Gastrocnemius medialis (tissue), 4 donors: ENCODE measurements at regions not wholly inside any gene's neighbourhood (a gene's known extent, or its start where the extent isn't known, plus 50 kb on each side); places are given as distances from the start of the nearest gene placed in this dataset.

ENCODE experiments used
- ATAC-seq, 2 donors: fragments of 150-250 bp; one replicate each; pipeline ENCODE4 v1.9.1; 2016
- DNase-seq, 2 donors: peaks; one replicate each; pipeline ENCODE4 v3.0.0-alpha.2; 2019
- H3K27ac ChIP-seq, 4 donors: fragments of 200-600 bp; sonication (generic); 1 replicate in 1 of 4; 2 replicates in 3 of 4; pipeline ENCODE4 v1.5.1; 2016 to 2018; ENCODE audit warnings: mild to moderate bottlenecking in 2 of 4, moderate library complexity in 1 of 4
- H3K27me3 ChIP-seq, 3 donors: fragments of 200-600 bp; sonication (generic) in 2 of 3; 1 replicate in 1 of 3; 2 replicates in 2 of 3; pipeline versions ENCODE4 v1.5.1 to v1.6.0; 2016 to 2019; ENCODE audit warnings: mild to moderate bottlenecking in 1 of 3, moderate library complexity in 1 of 3
- H3K36me3 ChIP-seq, 2 donors: fragments of 200-600 bp; sonication (generic) in 1 of 2; one replicate each; pipeline ENCODE4 v1.5.1; 2017 to 2018
- H3K4me1 ChIP-seq, 2 donors: fragments of 200-600 bp; sonication (generic) in 1 of 2; one replicate each; pipeline ENCODE4 v1.5.1; 2016 to 2017; ENCODE audit warnings: mild to moderate bottlenecking in 2 of 2
- H3K4me3 ChIP-seq, 4 donors: fragments of 200-600 bp; sonication (generic) in 3 of 4; 1 replicate in 1 of 4; 2 replicates in 3 of 4; pipeline ENCODE4 v1.5.1; 2016 to 2019; ENCODE audit warnings: mild to moderate bottlenecking in 2 of 4
- H3K9me3 ChIP-seq, 3 donors: fragments of 200-600 bp; sonication (generic) in 2 of 3; 1 replicate in 1 of 3; 2 replicates in 2 of 3; pipeline ENCODE4 v1.5.1; 2016 to 2019
- POLR2A ChIP-seq, 2 donors: fragments of 450-650 bp; IDR thresholded peaks; one replicate each; pipeline ENCODE4 v1.6.1; 2017; ENCODE audit warnings: antibody characterized with exemption in 2 of 2, mild to moderate bottlenecking in 2 of 2, moderate library complexity in 2 of 2
- in situ Hi-C, 4 donors: fragments of 200-750 bp; cut with MboI; loops; one replicate each; pipeline versions ENCODE4 v1.15.0 to v1.8.0; 2017; ENCODE audit warnings: low sequenced_read_pairs in 4 of 4
- intact Hi-C: fragments of 100-400 bp; cut with DNase I; formaldehyde crosslinking; loops from one replicate; pipeline ENCODE4 v1.15.1; 2023; ENCODE audit warnings: low total_unique reads
- TF ChIP-seq, protein P1 (sequence below), 5 experiments: fragments of 450-650 bp in 3 of 5; fragments of 200-600 bp in 2 of 5; sonication (generic) in 2 of 5; IDR thresholded peaks in 4 of 5; conservative IDR thresholded peaks in 1 of 5; 1 replicate in 4 of 5; 2 replicates in 1 of 5; pipeline ENCODE4 v1.5.1; 2016 to 2019; ENCODE audit warnings: antibody characterized with exemption in 5 of 5, mild to moderate bottlenecking in 3 of 5, moderate library complexity in 3 of 5

DNA sequence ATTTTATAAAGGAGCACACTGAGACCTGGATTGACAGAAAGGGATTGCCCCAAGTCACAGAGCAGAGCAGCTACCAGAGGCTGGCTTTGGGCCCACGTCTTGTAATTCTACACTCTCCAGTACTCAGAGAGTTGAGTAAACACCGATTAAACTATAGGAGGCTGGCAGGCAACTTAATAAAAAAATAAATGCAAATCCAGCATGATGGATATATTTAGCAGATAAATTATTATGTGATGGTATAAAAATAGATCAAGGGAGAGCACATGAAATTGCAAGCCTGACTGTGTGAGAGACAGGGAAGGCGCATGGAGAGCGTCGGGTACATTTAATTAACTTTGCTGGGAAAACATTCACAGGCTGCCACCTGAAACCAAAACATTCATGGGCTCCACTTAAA is 87.7 kb upstream of the CCL2 start:
- no peak overlapping the region for H3K4me3 ChIP-seq
- in situ Hi-C loops (loop anchor here in 1 of 4 donors (10.0 kb wide), 1 partner anchor 393 kb away; no protein-coding TSS in a partner anchor), intact Hi-C loops (no loop called here)
- peaks cover 0 to 11% of the 10 kb centered on the region in 2 donors for H3K4me1 ChIP-seq
- no peaks in the 10 kb centered on the region for H3K27me3 ChIP-seq
- peak overlapping the region in 3 of 4 donors; percentile 38 to 66 (median 63) for H3K27ac ChIP-seq
- TF ChIP-seq POLR2A (IDR thresholded peaks at IDR 0.05), result no peak
- TF ChIP-seq, protein P1, sequence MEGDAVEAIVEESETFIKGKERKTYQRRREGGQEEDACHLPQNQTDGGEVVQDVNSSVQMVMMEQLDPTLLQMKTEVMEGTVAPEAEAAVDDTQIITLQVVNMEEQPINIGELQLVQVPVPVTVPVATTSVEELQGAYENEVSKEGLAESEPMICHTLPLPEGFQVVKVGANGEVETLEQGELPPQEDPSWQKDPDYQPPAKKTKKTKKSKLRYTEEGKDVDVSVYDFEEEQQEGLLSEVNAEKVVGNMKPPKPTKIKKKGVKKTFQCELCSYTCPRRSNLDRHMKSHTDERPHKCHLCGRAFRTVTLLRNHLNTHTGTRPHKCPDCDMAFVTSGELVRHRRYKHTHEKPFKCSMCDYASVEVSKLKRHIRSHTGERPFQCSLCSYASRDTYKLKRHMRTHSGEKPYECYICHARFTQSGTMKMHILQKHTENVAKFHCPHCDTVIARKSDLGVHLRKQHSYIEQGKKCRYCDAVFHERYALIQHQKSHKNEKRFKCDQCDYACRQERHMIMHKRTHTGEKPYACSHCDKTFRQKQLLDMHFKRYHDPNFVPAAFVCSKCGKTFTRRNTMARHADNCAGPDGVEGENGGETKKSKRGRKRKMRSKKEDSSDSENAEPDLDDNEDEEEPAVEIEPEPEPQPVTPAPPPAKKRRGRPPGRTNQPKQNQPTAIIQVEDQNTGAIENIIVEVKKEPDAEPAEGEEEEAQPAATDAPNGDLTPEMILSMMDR (IDR thresholded peaks at IDR 0.05 in 4 of 5, conservative IDR thresholded peaks at IDR 0.05 in 1 of 5), result no peak
- no peaks in the 10 kb centered on the region for H3K9me3 ChIP-seq
- H3K36me3 ChIP-seq, result no peaks in the 10 kb centered on the region
- ATAC-seq (peak; percentile 65 to 90), DNase-seq (peak; percentile 23 to 42)

DNA sequence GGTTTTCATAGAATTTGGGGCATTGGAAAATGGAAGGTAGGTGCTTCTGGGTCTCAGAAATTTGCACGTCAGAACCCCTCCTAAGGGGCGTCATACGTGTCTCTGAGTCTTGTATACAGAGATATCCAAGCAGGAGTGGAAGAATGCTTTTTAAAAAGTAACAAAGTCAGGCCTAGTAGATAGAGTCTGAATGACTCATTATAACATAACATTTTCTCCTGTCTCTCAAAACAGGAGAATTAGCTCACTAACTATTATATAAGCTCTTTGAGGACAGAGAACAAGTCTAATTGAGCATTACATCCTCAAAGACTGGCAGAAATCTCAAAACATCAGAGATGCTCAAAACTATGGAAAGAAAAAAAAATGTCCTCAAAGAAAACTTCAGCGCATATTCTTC is 86.1 kb upstream of the CCL2 start:
- DNase-seq, result no peak
- H3K4me3 ChIP-seq, result no peak overlapping the region
- peaks cover 0 to 11% of the 10 kb centered on the region in 2 donors for H3K4me1 ChIP-seq
- no peaks in the 10 kb centered on the region for H3K9me3 ChIP-seq
- in situ Hi-C loops (loop anchor here in 1 of 4 donors (10.0 kb wide), 1 partner anchor 394 kb away; no protein-coding TSS in a partner anchor), intact Hi-C loops (no loop called here)
- no peaks in the 10 kb centered on the region for H3K27me3 ChIP-seq
- no peak for ATAC-seq
- no peaks in the 10 kb centered on the region for H3K36me3 ChIP-seq
- H3K27ac ChIP-seq, result no peak overlapping the region
- TF ChIP-seq POLR2A (IDR thresholded peaks at IDR 0.05), result no peak
- TF ChIP-seq, protein P1 (IDR thresholded peaks at IDR 0.05 in 4 of 5, conservative IDR thresholded peaks at IDR 0.05 in 1 of 5), result no peak

DNA sequence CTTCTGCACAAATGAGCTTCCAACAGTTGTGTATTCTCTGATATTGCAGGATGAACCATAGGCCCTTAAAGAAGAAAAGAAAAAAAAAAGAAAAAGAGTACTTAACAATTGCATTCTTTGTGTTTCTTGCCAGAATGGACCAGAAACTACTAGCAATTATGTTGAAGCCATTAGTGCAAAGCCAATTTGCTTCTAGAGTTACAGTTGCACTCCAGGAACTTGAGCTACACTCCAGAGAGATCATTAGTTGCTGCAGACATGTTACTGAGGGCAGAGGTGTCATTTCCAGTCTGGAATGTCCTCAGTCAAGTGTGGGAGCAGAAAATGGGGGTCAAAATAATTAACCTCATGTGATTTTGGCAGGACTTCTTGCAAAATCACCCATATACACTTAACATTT is 85.6 kb upstream of the CCL2 start:
- H3K4me3 ChIP-seq, result no peak overlapping the region
- H3K4me1 ChIP-seq, result peaks cover 0 to 11% of the 10 kb centered on the region in 2 donors
- H3K27ac ChIP-seq, result no peak overlapping the region
- H3K27me3 ChIP-seq, result no peaks in the 10 kb centered on the region
- ATAC-seq (no peak), DNase-seq (no peak)
- in situ Hi-C loops (loop anchor here in 1 of 4 donors (10.0 kb wide), 1 partner anchor 395 kb away; no protein-coding TSS in a partner anchor), intact Hi-C loops (no loop called here)
- H3K36me3 ChIP-seq, result no peaks in the 10 kb centered on the region
- H3K9me3 ChIP-seq, result no peaks in the 10 kb centered on the region
- TF ChIP-seq POLR2A (IDR thresholded peaks at IDR 0.05), result no peak
- TF ChIP-seq, protein P1 (IDR thresholded peaks at IDR 0.05 in 4 of 5, conservative IDR thresholded peaks at IDR 0.05 in 1 of 5), result no peak

GRCh38 chr17:34171245-34171818 is 83.8 kb upstream of the CCL2 start:
- Histone ChIP-seq H3K27ac (no peak overlapping the region), H3K9me3 (no peaks in the 10 kb centered on the region), H3K27me3 (no peaks in the 10 kb centered on the region), H3K4me3 (no peak overlapping the region), H3K36me3 (no peaks in the 10 kb centered on the region), H3K4me1 (peaks cover 0 to 11% of the 10 kb centered on the region in 2 donors)
- intact Hi-C loops, result loop anchor here (1.0 kb wide), 1 partner anchor 190 kb away; no protein-coding TSS in a partner anchor
- no peak for DNase-seq
- ATAC-seq, result peak in 1 of 2 donors; percentile 51
- TF ChIP-seq, protein P1 (IDR thresholded peaks at IDR 0.05 in 4 of 5, conservative IDR thresholded peaks at IDR 0.05 in 1 of 5), result peak; percentile 49 to 75 (median 54)
- TF ChIP-seq POLR2A (IDR thresholded peaks at IDR 0.05), result no peak
- in situ Hi-C loops, result no loop called here
